IMR-90 (cell line): ENCODE measurements at regions not wholly inside any gene's neighbourhood (a gene's known extent, or its start where the extent isn't known, plus 50 kb on each side); places are given as distances from the start of the nearest gene placed in this dataset.

Experiments used
- CHD1 ChIP-seq: IDR thresholded peaks from 2 replicates; pipeline ENCODE4 v1.6.1; 2012; ENCODE audit warnings: low read depth, low read length, improper control_type of control experiment
- FOS ChIP-seq: fragments of 150-350 bp; IDR thresholded peaks from 2 replicates; pipeline ENCODE4 v1.6.1; 2016; ENCODE audit warnings: low read depth, low read length
- MXI1 ChIP-seq: IDR thresholded peaks from 2 replicates; pipeline ENCODE4 v1.6.1; 2012; ENCODE audit warnings: low read depth, mild to moderate bottlenecking, low read length, moderate library complexity, borderline replicate concordance
- POLR2A ChIP-seq: IDR thresholded peaks from 2 replicates; pipeline ENCODE4 v1.6.1; 2012; ENCODE audit warnings: mild to moderate bottlenecking, low read depth, low read length
- RCOR1 ChIP-seq: IDR thresholded peaks from 2 replicates; pipeline ENCODE4 v1.6.1; 2012; ENCODE audit warnings: mild to moderate bottlenecking, low read length, improper control_type of control experiment; ENCODE audit not compliant: insufficient replicate concordance
- USF2 ChIP-seq: fragments of 150-350 bp; IDR thresholded peaks from 2 replicates; pipeline ENCODE4 v1.6.1; 2017; ENCODE audit warnings: mild to moderate bottlenecking, antibody characterized with exemption, low read length, low read depth
- TF ChIP-seq, protein P1 (sequence below): fragments of 150-350 bp; IDR thresholded peaks from 2 replicates; pipeline ENCODE4 v1.6.1; 2016; ENCODE audit warnings: low read depth, mild to moderate bottlenecking, low read length, moderate library complexity, borderline replicate concordance

GRCh38 chr6:43951063-43951755, 176.0 kb downstream of the MRPL14 start (continued):
- TF ChIP-seq USF2 (no peak), CHD1 (no peak), POLR2A (no peak), RCOR1 (no peak), MXI1 (no peak), FOS (no peak)
- TF ChIP-seq, protein P1, sequence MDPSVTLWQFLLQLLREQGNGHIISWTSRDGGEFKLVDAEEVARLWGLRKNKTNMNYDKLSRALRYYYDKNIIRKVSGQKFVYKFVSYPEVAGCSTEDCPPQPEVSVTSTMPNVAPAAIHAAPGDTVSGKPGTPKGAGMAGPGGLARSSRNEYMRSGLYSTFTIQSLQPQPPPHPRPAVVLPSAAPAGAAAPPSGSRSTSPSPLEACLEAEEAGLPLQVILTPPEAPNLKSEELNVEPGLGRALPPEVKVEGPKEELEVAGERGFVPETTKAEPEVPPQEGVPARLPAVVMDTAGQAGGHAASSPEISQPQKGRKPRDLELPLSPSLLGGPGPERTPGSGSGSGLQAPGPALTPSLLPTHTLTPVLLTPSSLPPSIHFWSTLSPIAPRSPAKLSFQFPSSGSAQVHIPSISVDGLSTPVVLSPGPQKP = no peak
